Erythroblast (primary cell): ENCODE measurements at regions not wholly inside any gene's neighbourhood (a gene's known extent, or its start where the extent isn't known, plus 50 kb on each side); places are given as distances from the start of the nearest gene placed in this dataset.

Experiments
- GATA1 ChIP-seq: IDR thresholded peaks from 2 replicates; pipeline ENCODE4 v1.6.1; 2011; ENCODE audit warnings: low read depth, mild to moderate bottlenecking, control low read depth, low read length, moderate library complexity
- POLR2A ChIP-seq: IDR thresholded peaks from 2 replicates; pipeline ENCODE4 v1.6.1; 2011; ENCODE audit warnings: mild to moderate bottlenecking, low read length

GRCh38 chr2:219946529-219946928 is 319.1 kb downstream of the SLC4A3 start:
- no peak for TF ChIP-seq POLR2A
- TF ChIP-seq GATA1: no peak
